ENCODE measurements at regions not wholly inside any gene's neighbourhood (a gene's known extent, or its start where the extent isn't known, plus 50 kb on each side); places are given as distances from the start of the nearest gene placed in this dataset.

DNA sequence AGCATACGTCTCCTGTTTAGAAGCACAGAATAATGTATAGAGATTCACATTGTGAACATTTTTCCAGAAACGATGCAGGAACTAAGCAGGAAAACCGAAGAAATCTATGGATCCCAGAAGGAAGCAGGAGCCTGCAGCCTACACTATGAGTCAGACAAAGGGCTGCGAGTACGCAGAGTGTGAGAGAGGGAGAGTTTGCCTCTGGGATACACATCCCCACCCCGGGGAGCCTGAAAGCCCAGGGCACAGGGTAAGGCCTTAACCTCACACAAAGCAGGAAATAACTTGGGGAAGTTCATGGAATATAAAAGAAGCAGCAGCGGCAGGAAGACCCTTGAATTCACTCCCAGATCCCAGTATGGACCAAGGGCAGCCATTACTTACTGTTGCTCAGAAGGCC lies 842.1 kb upstream of the MANEA start:
- TF ChIP-seq, protein P1, sequence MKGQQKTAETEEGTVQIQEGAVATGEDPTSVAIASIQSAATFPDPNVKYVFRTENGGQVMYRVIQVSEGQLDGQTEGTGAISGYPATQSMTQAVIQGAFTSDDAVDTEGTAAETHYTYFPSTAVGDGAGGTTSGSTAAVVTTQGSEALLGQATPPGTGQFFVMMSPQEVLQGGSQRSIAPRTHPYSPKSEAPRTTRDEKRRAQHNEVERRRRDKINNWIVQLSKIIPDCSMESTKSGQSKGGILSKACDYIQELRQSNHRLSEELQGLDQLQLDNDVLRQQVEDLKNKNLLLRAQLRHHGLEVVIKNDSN (IDR thresholded peaks at IDR 0.05): no peak
- TF ChIP-seq ZBTB7A (IDR thresholded peaks at IDR 0.05; ENCODE audit: low read depth) (no peak), EGR1 (IDR thresholded peaks at IDR 0.05) (no peak), REST (IDR thresholded peaks at IDR 0.05; ENCODE audit: low read depth) (no peak), RAD21 (IDR thresholded peaks at IDR 0.05; ENCODE audit: low read depth) (no peak)

DNA sequence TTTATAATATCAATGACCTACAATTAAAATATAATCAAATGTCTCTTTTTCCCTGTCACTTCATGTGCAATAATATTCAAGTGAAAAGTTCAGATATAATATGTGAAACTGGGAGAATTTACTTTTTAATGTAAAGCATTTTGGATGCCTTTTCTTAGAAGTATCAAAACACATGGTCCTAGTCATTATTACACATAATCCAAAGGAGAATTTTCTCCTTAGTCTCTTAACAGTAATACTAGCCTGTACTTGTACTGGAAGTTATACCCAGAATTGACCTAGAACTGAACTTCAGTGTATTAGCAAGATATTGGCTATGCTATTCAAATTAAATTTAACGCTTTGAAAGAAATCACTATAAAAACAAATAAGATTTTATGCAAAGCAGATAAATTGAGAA lies 842.6 kb upstream of the MANEA start:
- TF ChIP-seq ZBTB7A (IDR thresholded peaks at IDR 0.05; ENCODE audit: low read depth) (no peak), RAD21 (IDR thresholded peaks at IDR 0.05; ENCODE audit: low read depth) (no peak), NFIC (IDR thresholded peaks at IDR 0.05) (no peak), YY1 (IDR thresholded peaks at IDR 0.05; ENCODE audit: low read depth) (no peak), TEAD4 (IDR thresholded peaks at IDR 0.05) (no peak), EP300 (IDR thresholded peaks at IDR 0.05; ENCODE audit: borderline replicate concordance) (no peak), MAX (IDR thresholded peaks at IDR 0.05) (no peak), CEBPB (IDR thresholded peaks at IDR 0.05) (no peak), TCF12 (IDR thresholded peaks at IDR 0.05; ENCODE audit: low read depth) (no peak), FOXM1 (IDR thresholded peaks at IDR 0.05; ENCODE audit: borderline replicate concordance, low read depth) (no peak), CREB1 (IDR thresholded peaks at IDR 0.05; ENCODE audit: low read depth) (no peak), EGR1 (IDR thresholded peaks at IDR 0.05) (no peak)

DNA sequence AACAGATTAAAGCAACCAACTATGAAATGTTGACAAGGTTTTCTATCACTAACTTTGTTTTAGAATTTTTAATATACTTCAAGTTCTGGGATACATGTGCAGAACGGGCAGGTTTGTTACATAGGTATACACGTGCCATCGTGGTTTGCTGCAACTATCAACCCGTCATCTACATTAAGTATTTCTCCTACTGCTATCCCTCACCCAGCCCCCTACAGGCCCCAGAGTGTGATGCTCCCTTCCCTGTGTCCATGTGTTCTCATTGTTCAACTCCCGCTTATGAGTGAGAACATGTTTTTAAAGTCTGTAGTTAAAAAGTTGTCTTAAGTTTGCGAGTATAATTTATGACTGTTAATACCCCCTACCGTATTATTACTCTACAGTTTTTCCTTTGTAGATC lies 844.3 kb upstream of the MANEA start:
- TF ChIP-seq CREB1 (IDR thresholded peaks at IDR 0.05; ENCODE audit: low read depth): no peak
- no peak for TF ChIP-seq TAF1 (IDR thresholded peaks at IDR 0.05; ENCODE audit: low read depth)

- no peak for TF ChIP-seq MAX (IDR thresholded peaks at IDR 0.05)
- no peak for TF ChIP-seq REST (IDR thresholded peaks at IDR 0.05; ENCODE audit: low read depth)
- TF ChIP-seq NFIC (IDR thresholded peaks at IDR 0.05): no peak
- TF ChIP-seq CEBPB (IDR thresholded peaks at IDR 0.05): no peak
- no peak for TF ChIP-seq YY1 (IDR thresholded peaks at IDR 0.05; ENCODE audit: low read depth)
- TF ChIP-seq RAD21 (IDR thresholded peaks at IDR 0.05; ENCODE audit: low read depth): no peak
- TF ChIP-seq ZBTB7A (IDR thresholded peaks at IDR 0.05; ENCODE audit: low read depth): no peak
- no peak for TF ChIP-seq TEAD4 (IDR thresholded peaks at IDR 0.05)
- no peak for TF ChIP-seq FOXM1 (IDR thresholded peaks at IDR 0.05; ENCODE audit: borderline replicate concordance, low read depth)
- TF ChIP-seq EP300 (IDR thresholded peaks at IDR 0.05; ENCODE audit: borderline replicate concordance): no peak
- no peak for TF ChIP-seq EGR1 (IDR thresholded peaks at IDR 0.05)
Observed at GRCh38 chr6:94727710-94728109, 849.6 kb upstream of the MANEA start.

DNA sequence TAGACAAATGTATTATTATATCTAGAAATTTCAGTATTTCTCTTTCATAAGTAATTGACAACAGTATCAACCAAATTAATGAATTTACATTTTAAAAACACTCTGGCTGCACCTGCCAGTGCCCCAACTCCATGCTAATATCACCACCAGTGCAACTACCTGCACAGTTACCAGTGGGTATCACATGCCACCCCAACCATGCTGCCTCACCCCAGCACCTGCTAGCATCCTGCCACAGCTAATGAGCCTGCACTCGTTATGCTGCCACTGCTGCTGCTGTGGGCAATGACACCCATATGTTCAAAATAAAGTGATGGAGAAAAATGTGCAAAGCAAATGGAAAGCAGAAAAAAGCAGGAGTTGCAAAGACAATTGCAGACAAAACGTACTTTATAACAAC lies 855.9 kb upstream of the MANEA start:
- no peak for TF ChIP-seq REST (IDR thresholded peaks at IDR 0.05; ENCODE audit: low read depth)
- no peak for TF ChIP-seq TAF1 (IDR thresholded peaks at IDR 0.05; ENCODE audit: low read depth)

DNA sequence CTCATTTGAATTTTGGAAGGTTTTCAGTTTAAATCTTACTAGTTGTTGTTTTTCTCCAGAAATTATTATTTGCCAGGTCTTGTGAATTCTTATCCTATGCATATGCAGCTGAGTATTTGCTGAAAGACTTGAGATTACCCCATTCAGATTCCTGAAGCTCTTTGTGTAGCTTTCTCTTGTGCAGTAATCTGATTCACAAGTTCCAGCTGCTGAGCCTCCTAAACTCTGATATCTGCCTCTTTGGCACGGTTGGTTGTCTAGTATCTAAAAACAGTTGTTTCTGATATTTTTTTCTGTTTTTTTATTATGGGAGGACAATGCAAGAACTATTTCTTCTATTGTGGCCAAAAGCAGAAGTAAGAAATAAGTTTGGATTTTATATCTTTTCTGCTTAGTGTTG lies 863.9 kb upstream of the MANEA start:
- TF ChIP-seq CEBPB (IDR thresholded peaks at IDR 0.05) (no peak), CREB1 (IDR thresholded peaks at IDR 0.05; ENCODE audit: low read depth) (no peak), RAD21 (IDR thresholded peaks at IDR 0.05; ENCODE audit: low read depth) (no peak), EGR1 (IDR thresholded peaks at IDR 0.05) (no peak), NFIC (IDR thresholded peaks at IDR 0.05) (no peak), FOXM1 (IDR thresholded peaks at IDR 0.05; ENCODE audit: borderline replicate concordance, low read depth) (no peak), EP300 (IDR thresholded peaks at IDR 0.05; ENCODE audit: borderline replicate concordance) (no peak), TEAD4 (IDR thresholded peaks at IDR 0.05) (no peak), REST (IDR thresholded peaks at IDR 0.05; ENCODE audit: low read depth) (no peak), YY1 (IDR thresholded peaks at IDR 0.05; ENCODE audit: low read depth) (no peak), TCF12 (IDR thresholded peaks at IDR 0.05; ENCODE audit: low read depth) (no peak), MAX (IDR thresholded peaks at IDR 0.05) (no peak), TAF1 (IDR thresholded peaks at IDR 0.05; ENCODE audit: low read depth) (no peak), ZBTB7A (IDR thresholded peaks at IDR 0.05; ENCODE audit: low read depth) (no peak)
- TF ChIP-seq, protein P1 (IDR thresholded peaks at IDR 0.05): no peak
